Tibial artery (tissue), 4 donors: ENCODE measurements at regions not wholly inside any gene's neighbourhood (a gene's known extent, or its start where the extent isn't known, plus 50 kb on each side); places are given as distances from the start of the nearest gene placed in this dataset.

Experiments used
- DNase-seq, 2 donors: peaks; one replicate each; pipeline ENCODE4 v3.0.0-alpha.2; 2019
- H3K27ac ChIP-seq, 2 donors: fragments of 200-600 bp; sonication (generic) in 1 of 2; 1 replicate in 1 of 2; 2 replicates in 1 of 2; pipeline ENCODE4 v1.5.1; 2018 to 2019; ENCODE audit warnings: mild to moderate bottlenecking in 1 of 2
- H3K27me3 ChIP-seq, 2 donors: fragments of 200-600 bp; sonication (generic) in 1 of 2; one replicate each; pipeline versions ENCODE4 v1.5.1 to v1.6.0; 2016 to 2019
- H3K36me3 ChIP-seq, 3 donors: fragments of 200-600 bp; sonication (generic) in 2 of 3; one replicate each; pipeline ENCODE4 v1.5.1; 2016 to 2019; ENCODE audit warnings: mild to moderate bottlenecking in 2 of 3
- H3K4me1 ChIP-seq, 4 donors: fragments of 200-600 bp; sonication (generic) in 2 of 4; 1 replicate in 3 of 4; 2 replicates in 1 of 4; pipeline ENCODE4 v1.5.1; 2016 to 2019
- H3K4me3 ChIP-seq, 2 donors: fragments of 200-600 bp; sonication (generic) in 1 of 2; 1 replicate in 1 of 2; 2 replicates in 1 of 2; pipeline ENCODE4 v1.5.1; 2018 to 2019; ENCODE audit warnings: mild to moderate bottlenecking in 2 of 2
- H3K9me3 ChIP-seq, 3 donors: fragments of 200-600 bp; sonication (generic) in 1 of 3; one replicate each; pipeline ENCODE4 v1.5.1; 2016 to 2019
- intact Hi-C: fragments of 100-400 bp; cut with DNase I; formaldehyde crosslinking; loops from one replicate; pipeline ENCODE4 v1.15.0; 2023; ENCODE audit warnings: low total_unique reads
- TF ChIP-seq, protein P1 (sequence below), 2 experiments: fragments of 200-600 bp in 1 of 2; fragments of 450-650 bp in 1 of 2; IDR thresholded peaks; one replicate each; pipeline ENCODE4 v1.5.1; 2017 to 2019; ENCODE audit warnings: antibody characterized with exemption in 2 of 2, mild to moderate bottlenecking in 1 of 2, moderate library complexity in 1 of 2

DNA sequence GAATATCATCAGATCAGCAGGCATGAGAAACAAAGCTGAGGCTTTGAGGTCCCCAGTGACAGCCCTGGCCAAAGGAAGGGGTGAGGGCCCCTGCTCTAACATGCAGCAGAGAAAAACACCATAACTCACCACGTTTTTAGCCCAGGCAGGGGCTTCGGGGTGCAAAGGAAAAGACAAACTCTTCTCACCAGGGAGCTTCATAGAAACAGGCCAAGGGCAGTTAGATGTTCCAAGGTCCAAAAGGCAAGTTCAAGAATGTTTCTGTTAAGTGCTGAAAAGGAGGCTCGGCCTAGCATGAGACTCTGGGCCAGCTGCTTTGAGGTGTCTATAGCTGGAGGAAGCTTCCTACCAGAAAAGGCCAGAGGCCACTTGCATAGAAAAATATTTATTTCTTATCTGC is 608.4 kb upstream of the CFAP20DC start:
- no peak for DNase-seq
- peaks cover 0 to 40% (median 18%) of the 10 kb centered on the region in 4 donors for H3K4me1 ChIP-seq
- TF ChIP-seq, protein P1, sequence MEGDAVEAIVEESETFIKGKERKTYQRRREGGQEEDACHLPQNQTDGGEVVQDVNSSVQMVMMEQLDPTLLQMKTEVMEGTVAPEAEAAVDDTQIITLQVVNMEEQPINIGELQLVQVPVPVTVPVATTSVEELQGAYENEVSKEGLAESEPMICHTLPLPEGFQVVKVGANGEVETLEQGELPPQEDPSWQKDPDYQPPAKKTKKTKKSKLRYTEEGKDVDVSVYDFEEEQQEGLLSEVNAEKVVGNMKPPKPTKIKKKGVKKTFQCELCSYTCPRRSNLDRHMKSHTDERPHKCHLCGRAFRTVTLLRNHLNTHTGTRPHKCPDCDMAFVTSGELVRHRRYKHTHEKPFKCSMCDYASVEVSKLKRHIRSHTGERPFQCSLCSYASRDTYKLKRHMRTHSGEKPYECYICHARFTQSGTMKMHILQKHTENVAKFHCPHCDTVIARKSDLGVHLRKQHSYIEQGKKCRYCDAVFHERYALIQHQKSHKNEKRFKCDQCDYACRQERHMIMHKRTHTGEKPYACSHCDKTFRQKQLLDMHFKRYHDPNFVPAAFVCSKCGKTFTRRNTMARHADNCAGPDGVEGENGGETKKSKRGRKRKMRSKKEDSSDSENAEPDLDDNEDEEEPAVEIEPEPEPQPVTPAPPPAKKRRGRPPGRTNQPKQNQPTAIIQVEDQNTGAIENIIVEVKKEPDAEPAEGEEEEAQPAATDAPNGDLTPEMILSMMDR (IDR thresholded peaks at IDR 0.05) = no peak

DNA sequence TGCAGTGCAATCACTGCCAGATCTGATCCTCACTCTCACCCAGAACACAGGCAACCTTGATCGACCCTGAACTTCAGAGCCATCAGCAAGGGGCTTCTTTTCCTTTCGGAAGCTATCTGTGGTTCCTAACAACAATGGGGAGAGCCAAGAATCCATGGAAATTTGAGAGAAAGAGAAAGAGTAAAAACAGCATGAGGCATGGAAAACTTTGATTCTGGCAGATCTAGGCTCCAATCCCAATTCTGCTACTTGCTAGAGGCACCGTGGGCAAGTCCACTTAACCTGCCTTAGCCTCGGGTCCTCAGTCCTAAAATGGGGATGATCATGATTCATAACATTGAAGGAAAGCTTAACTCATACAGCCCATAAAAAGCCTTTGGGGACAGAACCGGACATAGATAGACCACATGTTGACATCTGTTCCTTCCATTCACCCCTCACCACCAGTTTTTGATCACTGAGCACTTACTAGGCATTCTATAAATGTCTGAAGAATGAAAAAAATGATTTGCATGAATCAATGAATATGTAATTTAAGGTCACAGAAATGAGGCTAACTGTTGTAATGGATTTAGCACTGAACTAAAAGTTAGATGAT is 605.7 kb upstream of the CFAP20DC start:
- intact Hi-C loops = no loop called here
- no peaks in the 10 kb centered on the region for H3K27me3 ChIP-seq
- H3K27ac ChIP-seq = no peak overlapping the region
- no peak overlapping the region for H3K4me3 ChIP-seq
- no peak for DNase-seq
- peaks cover 0 to 28% (median 16%) of the 10 kb centered on the region in 4 donors for H3K4me1 ChIP-seq
- TF ChIP-seq, protein P1 (IDR thresholded peaks at IDR 0.05) = no peak
- H3K36me3 ChIP-seq = no peaks in the 10 kb centered on the region
- H3K9me3 ChIP-seq = peaks cover 0 to under 1% (median 0%) of the 10 kb centered on the region in 3 donors

More for the DNA sequence above, 608.4 kb upstream of the CFAP20DC start:
- H3K27me3 ChIP-seq = no peaks in the 10 kb centered on the region
- no peak overlapping the region for H3K27ac ChIP-seq
- no peaks in the 10 kb centered on the region for H3K9me3 ChIP-seq
- no peak overlapping the region for H3K4me3 ChIP-seq
- H3K36me3 ChIP-seq = no peaks in the 10 kb centered on the region
- intact Hi-C loops = no loop called here

DNA sequence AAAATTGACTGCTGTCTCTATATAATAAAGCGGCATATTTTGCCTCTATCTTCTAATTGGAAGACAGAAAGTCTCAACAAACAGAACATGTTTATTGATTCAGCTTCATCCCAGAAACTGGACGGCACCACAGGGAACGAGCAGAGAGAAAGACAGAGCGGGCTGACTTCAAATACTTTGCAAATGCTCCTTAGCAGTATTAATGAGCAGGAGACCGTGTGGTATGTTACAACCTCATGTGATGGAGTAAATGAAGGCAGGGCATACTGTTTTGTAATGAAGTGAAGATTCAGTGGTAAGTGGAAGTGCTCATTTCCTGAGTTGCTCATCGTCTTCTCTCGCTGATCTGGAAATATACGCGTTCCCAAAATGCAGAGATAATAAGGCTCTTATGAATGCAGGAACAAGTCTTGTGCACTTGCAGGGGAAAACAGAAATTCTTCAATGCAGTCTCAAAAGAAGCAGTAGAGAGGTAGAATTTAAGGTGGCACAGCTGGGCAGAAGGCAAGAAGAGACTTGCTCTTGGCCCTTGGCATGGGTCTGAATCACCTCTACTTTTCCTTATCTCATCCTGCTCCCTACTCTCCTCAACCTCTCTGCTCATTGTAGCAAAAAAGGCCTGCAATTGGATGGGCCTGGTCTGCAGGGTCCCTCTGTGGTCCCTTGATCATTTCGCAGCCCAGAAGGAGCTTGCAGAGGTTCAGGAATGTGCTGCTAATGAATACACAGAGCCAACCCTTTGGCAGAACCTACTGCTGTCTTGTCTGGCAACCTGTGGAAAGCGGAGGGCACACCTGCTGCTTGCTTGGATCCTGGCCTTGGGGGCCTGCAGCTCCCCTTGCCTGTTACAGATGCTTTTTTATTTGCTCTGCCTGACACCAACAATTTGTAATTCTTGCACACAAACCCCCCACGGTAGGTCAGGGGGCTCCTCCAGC is 604.9 kb upstream of the CFAP20DC start:
- Histone ChIP-seq H3K27me3 (no peaks in the 10 kb centered on the region), H3K27ac (peak overlapping the region in 1 of 2 donors; percentile 54), H3K9me3 (peaks cover 0 to 6% (median 0%) of the 10 kb centered on the region in 3 donors), H3K4me3 (no peak overlapping the region), H3K4me1 (peaks cover 0 to 24% (median 16%) of the 10 kb centered on the region in 4 donors), H3K36me3 (no peaks in the 10 kb centered on the region)
- TF ChIP-seq, protein P1 (IDR thresholded peaks at IDR 0.05) = no peak
- DNase-seq = no peak
- intact Hi-C loops = no loop called here

DNA sequence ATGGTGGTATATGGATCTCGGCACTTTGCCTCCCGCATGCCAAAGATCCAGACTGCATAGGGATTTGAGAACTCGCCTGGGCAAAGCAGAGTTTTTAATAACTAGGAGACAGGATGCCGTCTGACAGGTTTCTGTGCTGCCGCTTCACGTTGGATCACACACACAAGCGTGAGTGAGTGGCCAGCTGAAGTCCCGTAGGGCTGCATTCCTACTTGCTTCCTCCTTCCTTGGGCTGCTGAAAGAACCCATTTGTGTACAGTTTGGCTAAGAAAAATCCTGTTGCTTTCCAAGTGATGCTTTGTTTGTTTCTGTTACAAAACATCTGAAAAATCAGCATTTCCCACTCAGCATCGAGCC is 604.3 kb upstream of the CFAP20DC start:
- Histone ChIP-seq H3K9me3 (peaks cover 0 to 6% (median 0%) of the 10 kb centered on the region in 3 donors), H3K27ac (peak overlapping the region; percentile 54 to 62), H3K4me1 (peaks cover 0 to 24% (median 16%) of the 10 kb centered on the region in 4 donors), H3K4me3 (no peak overlapping the region), H3K36me3 (no peaks in the 10 kb centered on the region), H3K27me3 (no peaks in the 10 kb centered on the region)
- DNase-seq = peak in 1 of 2 donors; percentile 44
- TF ChIP-seq, protein P1 (IDR thresholded peaks at IDR 0.05) = no peak
- intact Hi-C loops = no loop called here

DNA sequence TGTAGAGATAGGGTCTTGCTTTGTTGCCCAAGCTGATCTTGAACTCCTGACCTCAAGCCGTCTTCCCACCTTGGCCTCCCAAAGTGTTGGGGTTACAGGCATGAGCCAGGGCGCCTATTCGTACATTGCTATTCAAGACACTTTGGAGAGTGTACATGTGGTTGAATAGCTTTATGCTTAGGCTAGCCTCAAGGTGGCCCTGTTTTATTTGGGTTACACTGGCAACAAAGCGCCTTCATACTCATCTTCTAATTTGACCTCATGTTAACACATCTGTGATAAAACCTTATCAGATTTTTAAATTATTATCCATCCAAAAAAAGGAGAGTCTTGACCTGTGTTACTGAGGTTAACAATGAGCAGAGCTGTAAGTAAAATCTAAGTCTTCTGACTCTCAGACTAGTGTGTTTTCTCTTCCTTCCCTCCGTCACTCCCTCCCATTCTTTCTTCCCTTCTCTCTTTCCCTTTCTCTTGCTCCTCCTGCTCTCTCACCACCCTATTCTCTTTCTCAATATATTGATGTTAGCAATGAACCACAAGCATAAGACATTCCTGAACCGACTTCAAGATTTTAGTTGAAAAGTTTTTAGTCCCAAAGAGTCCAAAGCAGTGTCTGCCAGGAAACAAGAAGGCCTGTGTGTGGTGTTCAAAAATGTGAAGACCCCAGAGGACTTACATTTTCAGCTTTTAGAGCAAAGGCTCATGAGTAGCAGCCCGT is 603.7 kb upstream of the CFAP20DC start:
- Histone ChIP-seq H3K9me3 (peaks cover 0 to 6% (median 0%) of the 10 kb centered on the region in 3 donors), H3K4me3 (no peak overlapping the region), H3K27me3 (no peaks in the 10 kb centered on the region), H3K36me3 (no peaks in the 10 kb centered on the region), H3K27ac (peak overlapping the region; percentile 54 to 62), H3K4me1 (peaks cover 0 to 24% (median 16%) of the 10 kb centered on the region in 4 donors)
- TF ChIP-seq, protein P1 (IDR thresholded peaks at IDR 0.05) = no peak
- intact Hi-C loops = no loop called here
- DNase-seq = no peak
